Cardiac fibroblast (primary cell): ENCODE measurements at regions not wholly inside any gene's neighbourhood (a gene's known extent, or its start where the extent isn't known, plus 50 kb on each side); places are given as distances from the start of the nearest gene placed in this dataset.
A peak's percentile ranks its signal among the peaks of the same experiment; 100 is the strongest.

ENCODE experiments used
- DNase-seq, 2 donors: peaks; one replicate each; pipeline versions ENCODE4 v3.0.0 to v3.0.0-alpha.2; 2010; ENCODE audit warnings: low read depth in 2 of 2
- H3K4me3 ChIP-seq, 2 donors: replicated peaks in 1 of 2; 1 replicate in 1 of 2; 2 replicates in 1 of 2; pipeline ENCODE4 v1.5.1; 2011; ENCODE audit warnings: low read depth in 2 of 2, low read length in 2 of 2, mild to moderate bottlenecking in 2 of 2, moderate library complexity in 1 of 2
- TF ChIP-seq, protein P1 (sequence below): IDR thresholded peaks from one replicate; pipeline ENCODE4 v1.5.1; 2011; ENCODE audit warnings: low read depth, mild to moderate bottlenecking, low read length, inconsistent platforms

GRCh38 chr1:189908113-189908512 is 569.6 kb downstream of the BRINP3 start:
- TF ChIP-seq, protein P1, sequence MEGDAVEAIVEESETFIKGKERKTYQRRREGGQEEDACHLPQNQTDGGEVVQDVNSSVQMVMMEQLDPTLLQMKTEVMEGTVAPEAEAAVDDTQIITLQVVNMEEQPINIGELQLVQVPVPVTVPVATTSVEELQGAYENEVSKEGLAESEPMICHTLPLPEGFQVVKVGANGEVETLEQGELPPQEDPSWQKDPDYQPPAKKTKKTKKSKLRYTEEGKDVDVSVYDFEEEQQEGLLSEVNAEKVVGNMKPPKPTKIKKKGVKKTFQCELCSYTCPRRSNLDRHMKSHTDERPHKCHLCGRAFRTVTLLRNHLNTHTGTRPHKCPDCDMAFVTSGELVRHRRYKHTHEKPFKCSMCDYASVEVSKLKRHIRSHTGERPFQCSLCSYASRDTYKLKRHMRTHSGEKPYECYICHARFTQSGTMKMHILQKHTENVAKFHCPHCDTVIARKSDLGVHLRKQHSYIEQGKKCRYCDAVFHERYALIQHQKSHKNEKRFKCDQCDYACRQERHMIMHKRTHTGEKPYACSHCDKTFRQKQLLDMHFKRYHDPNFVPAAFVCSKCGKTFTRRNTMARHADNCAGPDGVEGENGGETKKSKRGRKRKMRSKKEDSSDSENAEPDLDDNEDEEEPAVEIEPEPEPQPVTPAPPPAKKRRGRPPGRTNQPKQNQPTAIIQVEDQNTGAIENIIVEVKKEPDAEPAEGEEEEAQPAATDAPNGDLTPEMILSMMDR, result no peak
- DNase-seq, result no peak
- no peak overlapping the region for H3K4me3 ChIP-seq

- no peak overlapping the region for H3K4me3 ChIP-seq
- DNase-seq, result no peak
Measured at GRCh38 chr1:189921613-189922012, 556.1 kb downstream of the BRINP3 start.

DNA sequence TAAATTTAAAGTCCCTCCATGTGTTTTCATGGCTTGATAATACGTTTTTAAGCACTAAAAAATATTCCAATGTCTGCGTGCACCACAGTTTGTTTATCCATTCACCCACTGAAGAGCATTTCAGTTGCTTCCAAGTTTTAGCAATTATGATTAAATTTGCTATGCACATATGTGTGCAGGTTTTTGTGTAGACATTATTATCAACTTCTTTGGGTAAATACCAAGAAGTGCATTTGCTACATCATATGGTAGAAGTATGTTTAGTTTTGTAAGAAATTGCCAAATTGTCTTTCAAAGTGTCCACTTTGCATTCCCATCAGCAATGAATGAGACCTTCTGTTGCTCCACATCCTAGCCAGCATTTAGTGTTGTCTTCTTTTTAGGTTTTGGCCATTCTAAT is 550.0 kb downstream of the BRINP3 start:
- TF ChIP-seq, protein P1, result no peak
- DNase-seq, result no peak
- no peak overlapping the region for H3K4me3 ChIP-seq

More at GRCh38 chr1:189921613-189922012, 556.1 kb downstream of the BRINP3 start:
- TF ChIP-seq, protein P1, result no peak

DNA sequence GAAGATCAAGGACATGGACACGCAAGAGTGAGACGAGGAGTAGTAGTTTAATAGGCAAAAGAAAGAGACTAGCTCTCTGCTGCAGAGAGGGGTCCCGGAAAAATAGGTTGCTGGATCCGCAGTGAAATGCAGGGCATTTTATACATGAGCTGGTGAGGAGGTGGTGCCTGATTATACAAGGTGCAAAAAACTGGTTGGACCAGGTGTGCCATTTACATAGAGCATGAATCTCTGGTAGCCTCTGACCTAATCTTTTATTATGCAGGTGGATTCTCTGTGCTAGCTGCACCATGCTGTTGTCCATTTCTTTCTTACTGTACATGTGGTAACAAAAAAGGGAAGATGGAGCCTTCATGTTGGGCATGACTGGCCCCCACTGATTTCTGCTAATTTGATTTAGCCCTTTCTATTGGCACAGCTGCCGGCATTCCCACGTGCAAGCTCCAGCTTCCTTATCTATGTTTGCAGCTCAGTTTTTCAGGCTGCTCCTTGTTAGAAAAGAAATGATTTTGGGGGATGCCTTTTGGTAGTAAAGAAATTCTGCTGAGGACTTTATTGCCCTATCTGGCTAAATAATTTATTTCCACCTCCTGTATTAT is 548.1 kb downstream of the BRINP3 start:
- no peak for DNase-seq
- TF ChIP-seq, protein P1, result no peak
- H3K4me3 ChIP-seq, result no peak overlapping the region

DNA sequence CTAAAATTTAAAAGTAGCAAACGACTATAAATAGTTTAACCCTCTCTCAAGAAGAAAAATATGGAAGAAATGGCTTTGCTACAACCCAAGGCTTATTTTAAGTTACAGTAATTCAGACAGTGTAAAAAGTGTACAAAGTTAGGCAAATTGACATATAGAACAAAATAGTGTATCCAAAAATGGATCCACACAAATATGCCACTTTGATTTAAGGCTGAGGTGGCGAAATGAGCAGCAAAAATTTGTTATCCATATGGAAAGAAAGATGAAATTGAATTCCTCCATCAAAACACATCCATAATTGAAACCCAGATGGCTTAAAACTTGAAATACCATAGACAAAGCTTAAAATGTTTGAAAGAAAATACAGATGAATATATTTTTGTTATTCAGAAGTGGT is 540.8 kb downstream of the BRINP3 start:
- no peak for DNase-seq
- TF ChIP-seq, protein P1, result no peak
- no peak overlapping the region for H3K4me3 ChIP-seq

DNA sequence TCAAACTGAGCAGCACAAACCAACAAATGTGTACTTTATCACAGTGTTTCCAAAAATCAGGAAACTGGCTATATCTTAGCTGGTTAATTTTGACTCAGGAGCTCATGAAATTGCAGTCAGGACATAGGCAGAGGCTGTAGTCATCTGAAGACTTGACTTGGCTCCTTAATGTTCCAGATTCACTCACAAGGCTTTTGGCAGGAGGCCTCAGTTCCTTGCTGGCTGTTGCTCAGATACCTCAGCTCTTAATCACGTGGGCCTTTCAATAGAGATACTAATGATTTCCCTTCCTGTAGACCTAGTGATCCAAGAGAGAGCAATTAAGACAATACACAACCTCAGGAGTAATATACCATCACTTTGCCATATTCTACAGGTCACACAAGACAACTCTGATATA is 537.7 kb downstream of the BRINP3 start:
- TF ChIP-seq, protein P1, result no peak
- no peak overlapping the region for H3K4me3 ChIP-seq
- peak in 1 of 2 donors; percentile 53 for DNase-seq

DNA sequence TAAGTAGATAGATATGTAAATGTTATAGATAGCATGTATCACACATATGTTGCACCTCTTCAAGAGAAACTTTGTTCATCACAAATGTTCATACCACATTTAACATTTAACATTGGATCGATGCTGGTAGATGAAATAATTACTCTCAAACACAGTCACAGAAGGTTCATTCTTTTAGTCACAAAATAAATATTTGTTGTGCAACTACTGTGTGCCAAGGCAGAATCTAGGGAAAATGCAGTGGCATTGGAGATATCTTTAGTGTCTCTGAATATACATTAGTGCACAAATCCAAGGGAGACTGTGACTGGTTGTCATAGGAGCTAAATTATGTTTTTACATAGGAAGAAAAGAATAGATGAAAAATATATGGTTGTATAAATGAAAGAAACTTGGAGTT is 535.7 kb downstream of the BRINP3 start:
- no peak overlapping the region for H3K4me3 ChIP-seq
- no peak for DNase-seq
- TF ChIP-seq, protein P1, result no peak
